ENCODE measurements at regions not wholly inside any gene's neighbourhood (a gene's known extent, or its start where the extent isn't known, plus 50 kb on each side); places are given as distances from the start of the nearest gene placed in this dataset.

DNA sequence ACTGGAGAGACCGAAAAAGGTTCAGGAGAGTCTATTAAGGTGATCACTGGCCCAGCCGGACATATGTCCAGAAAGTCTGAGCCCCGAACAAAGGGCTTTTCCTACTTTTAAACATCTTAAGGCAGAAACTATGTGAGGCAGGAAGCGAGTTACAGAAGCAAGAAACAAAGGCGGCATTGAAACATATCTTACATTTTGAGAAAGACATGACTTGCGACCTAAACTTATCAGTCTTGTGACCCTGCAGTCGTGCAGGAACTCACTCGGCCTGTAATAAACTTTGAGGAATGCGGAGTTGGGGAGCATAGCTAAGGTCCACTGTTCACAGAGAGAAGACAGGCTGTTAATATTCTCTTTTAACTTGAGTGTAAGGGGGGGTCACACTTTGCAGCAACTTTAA is 158.7 kb downstream of the TBX22 start:
- TF ChIP-seq POLR2A (IDR thresholded peaks at IDR 0.05), result no peak
- TF ChIP-seq, protein P1, sequence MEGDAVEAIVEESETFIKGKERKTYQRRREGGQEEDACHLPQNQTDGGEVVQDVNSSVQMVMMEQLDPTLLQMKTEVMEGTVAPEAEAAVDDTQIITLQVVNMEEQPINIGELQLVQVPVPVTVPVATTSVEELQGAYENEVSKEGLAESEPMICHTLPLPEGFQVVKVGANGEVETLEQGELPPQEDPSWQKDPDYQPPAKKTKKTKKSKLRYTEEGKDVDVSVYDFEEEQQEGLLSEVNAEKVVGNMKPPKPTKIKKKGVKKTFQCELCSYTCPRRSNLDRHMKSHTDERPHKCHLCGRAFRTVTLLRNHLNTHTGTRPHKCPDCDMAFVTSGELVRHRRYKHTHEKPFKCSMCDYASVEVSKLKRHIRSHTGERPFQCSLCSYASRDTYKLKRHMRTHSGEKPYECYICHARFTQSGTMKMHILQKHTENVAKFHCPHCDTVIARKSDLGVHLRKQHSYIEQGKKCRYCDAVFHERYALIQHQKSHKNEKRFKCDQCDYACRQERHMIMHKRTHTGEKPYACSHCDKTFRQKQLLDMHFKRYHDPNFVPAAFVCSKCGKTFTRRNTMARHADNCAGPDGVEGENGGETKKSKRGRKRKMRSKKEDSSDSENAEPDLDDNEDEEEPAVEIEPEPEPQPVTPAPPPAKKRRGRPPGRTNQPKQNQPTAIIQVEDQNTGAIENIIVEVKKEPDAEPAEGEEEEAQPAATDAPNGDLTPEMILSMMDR (IDR thresholded peaks at IDR 0.05), result no peak

Data from testis (tissue), 2 donors.